Stimulated activated CD8-positive, alpha-beta memory T cell treated with anti-CD3 and anti-CD28 coated beads, Interleukin-4, amount 100 ng/mL, for 1 hour (primary cell): ENCODE measurements at regions not wholly inside any gene's neighbourhood (a gene's known extent, or its start where the extent isn't known, plus 50 kb on each side); places are given as distances from the start of the nearest gene placed in this dataset.

Source experiments
- DNase-seq, 2 donors: peaks; one replicate each; pipeline ENCODE4 v3.0.0-alpha.2; 2020; ENCODE audit warnings: low read depth in 2 of 2, low spot score in 1 of 2

- DNase-seq, result no peak
Measured at GRCh38 chr16:86768228-86768791, 190.0 kb downstream of the FOXL1 start.

- no peak for DNase-seq
Measured at GRCh38 chr16:86768999-86769398, 190.7 kb downstream of the FOXL1 start.

- DNase-seq, result no peak
Measured at GRCh38 chr16:86771506-86772460, 193.4 kb downstream of the FOXL1 start.

GRCh38 chr16:86772671-86773353, 194.5 kb downstream of the FOXL1 start:
- no peak for DNase-seq

DNA sequence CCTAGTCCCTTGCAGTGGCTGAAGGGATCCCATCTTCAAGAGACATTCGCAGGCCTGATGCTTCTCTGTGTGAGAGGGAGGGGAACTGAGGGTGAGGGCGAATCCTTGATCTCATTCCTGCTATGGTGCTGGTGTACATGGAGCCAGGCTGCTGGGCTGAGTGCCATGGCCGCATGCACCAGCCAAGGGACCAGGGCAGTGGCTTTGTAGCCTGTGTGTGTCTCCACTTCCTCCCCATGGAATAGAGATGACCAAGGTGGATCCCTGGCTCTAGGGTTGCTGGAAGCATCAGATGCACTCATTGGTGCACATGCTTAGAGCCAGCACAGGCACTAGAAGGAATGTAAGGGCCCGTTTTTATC, 195.0 kb downstream of the FOXL1 start:
- no peak for DNase-seq

GRCh38 chr16:86774931-86775330, 196.6 kb downstream of the FOXL1 start:
- DNase-seq, result no peak

DNA sequence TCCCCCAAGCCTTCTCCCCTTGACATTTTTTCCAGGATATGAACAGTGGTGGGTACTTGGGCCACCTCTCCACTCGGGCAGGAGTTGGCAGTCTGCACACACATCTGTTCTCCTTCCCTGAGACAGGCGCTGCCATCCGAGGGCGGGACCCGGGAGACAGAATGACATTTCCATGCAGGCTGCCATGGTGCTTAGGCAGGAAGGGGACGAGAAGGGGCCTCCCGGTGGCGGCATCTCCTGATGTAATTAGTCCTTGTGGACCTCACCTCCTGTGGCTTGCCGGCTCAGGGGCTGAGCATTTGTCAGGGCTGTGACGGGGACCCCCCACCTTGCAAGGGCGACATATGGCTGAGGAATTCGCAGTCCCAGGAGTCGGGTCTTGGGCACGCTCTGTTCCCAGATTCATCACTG, 197.2 kb downstream of the FOXL1 start:
- DNase-seq, result no peak

DNA sequence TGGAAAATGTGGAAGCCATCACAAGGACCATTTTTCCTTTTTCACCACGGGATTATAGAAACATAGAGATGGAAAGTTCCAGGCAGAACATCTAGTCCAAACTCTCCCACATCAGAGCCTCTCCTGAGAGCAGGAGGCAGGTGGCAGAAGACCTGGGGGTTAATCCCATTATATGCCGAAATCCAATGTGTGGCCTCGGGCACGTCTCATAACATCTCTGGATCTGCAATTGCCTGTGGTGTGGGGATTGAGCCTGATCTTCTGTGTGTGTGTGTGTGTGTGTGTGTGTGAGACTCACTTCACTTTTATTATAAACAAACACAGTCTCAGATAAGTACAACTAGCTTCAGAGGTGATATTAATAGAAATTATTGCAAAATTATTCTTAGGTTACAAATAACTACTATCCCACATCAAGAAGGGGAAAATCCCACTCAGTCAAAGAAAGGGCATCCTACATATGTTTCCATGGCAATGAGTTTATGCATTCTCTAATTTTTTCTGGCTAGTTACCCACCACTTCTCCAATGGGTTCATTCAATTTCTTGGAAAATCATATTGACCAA, 199.1 kb downstream of the FOXL1 start:
- DNase-seq, result no peak

GRCh38 chr16:86778108-86778745, 199.9 kb downstream of the FOXL1 start:
- DNase-seq, result no peak

DNA sequence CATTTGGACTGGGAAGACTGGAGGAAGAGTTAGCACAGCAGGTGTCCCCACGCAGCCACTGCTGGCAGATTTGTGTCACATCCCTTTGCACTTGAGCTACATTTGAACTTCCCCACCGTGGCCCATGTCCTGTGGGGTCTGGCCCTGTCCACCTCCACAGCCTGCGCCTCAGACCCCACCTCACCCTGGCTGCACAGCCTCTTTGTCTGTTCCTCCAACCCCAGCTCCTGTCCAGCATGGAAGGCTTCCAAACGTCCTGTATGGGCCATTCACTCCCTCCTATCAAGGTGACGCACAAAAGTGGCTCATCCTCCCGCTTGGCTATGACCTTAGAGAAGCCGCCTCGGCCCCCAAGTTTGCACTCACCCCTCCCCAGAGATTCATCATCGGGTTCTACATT, 200.6 kb downstream of the FOXL1 start:
- DNase-seq, result no peak

- no peak for DNase-seq
Measured at GRCh38 chr16:86781046-86781445, 202.7 kb downstream of the FOXL1 start.

GRCh38 chr16:86783636-86784626, 205.6 kb downstream of the FOXL1 start:
- DNase-seq, result no peak

- no peak for DNase-seq
Measured at GRCh38 chr16:86786338-86786737, 208.0 kb downstream of the FOXL1 start.

DNA sequence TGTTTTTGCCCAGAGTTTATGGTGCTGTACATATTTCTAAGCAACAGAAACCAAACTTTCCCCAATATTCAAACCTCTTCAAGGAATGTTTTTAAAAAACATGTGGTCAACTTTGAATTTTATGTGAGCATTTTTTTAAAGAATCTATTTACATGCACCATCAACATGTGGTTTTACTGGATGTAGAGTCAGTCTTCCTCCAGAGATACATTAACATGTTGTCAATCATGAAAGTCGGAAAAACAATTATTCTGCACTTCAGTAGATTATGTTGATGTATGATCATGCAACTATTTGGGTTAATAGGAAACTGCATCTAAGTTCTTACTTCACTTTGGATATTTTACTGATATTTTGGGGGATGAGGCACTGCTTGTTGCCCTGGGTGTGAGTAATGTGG, 208.6 kb downstream of the FOXL1 start:
- no peak for DNase-seq

DNA sequence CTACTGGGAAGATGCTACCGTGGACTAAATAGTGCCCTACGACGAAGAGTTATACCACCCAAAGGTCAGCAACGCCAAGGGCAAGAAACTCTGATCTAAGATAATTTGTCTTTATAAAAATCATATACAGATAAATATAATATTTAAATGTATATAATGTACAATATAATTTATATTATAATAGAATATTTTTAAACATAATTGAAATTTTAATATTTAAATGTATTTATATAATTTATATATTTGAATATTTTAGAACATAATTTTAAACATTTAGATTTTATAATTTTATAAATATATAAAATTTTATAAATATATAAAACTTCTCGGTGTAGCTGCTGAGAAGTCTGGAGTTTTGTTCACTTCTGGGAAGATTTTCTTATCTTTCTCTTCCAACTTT, 209.2 kb downstream of the FOXL1 start:
- no peak for DNase-seq

GRCh38 chr16:86789621-86790051, 211.3 kb downstream of the FOXL1 start:
- DNase-seq, result no peak

DNA sequence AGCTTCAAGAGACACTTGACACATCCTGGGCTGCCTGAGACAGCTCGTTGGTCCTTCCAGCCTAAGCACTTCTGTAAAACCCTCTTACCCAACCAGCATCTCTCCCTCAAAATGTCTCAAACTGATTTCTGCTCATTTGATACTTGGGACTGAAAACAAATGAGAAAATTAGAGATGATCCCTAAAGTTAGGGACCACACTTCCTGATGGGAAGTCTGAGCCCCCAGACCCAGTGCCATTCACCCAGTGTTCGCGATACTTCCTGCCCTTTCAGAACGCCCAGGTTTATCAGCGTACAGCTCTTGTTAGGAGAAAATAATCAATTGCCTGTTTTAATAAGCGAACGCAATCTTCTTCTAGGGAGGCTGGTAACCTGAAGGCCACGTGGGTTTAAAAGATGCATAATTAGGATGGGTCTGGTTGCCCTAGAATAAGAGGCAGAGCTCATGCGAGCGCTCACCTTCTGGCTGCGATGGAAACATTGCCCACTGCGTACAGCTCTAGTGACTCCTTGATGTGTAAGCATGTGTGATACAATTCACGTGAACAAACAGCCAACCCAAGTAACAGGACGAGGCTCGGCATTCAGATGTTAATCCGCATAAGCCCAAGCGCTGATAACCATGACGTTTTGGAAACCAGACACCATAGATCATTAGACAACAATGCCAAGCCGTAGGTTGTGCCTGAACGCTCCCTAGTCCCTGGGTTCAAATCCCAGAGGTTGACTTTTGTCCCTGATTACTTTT, 213.1 kb downstream of the FOXL1 start:
- no peak for DNase-seq

GRCh38 chr16:86794216-86794864, 216.0 kb downstream of the FOXL1 start:
- DNase-seq, result no peak

DNA sequence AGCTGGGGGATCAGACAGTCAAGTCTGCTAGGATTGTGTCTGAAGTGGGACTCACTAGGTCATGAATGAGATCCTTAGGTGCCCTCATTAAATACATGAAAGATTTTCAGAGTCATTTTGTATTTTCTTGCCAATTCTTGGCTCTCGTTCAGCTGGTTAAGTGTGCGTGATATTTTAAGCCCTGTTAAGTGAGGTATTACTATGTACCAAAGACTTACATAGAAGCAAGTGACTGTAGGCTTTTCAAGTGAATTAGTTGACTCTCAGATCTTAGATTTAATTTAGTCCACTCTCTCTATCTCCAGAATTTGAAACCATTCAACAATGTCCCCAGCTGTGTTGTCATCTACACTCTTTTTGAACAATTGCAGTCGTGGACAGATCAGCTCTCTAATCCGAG, 219.4 kb downstream of the FOXL1 start:
- DNase-seq, result no peak
